GM12874 (cell line): ENCODE measurements at regions not wholly inside any gene's neighbourhood (a gene's known extent, or its start where the extent isn't known, plus 50 kb on each side); places are given as distances from the start of the nearest gene placed in this dataset.

Experiments
- TF ChIP-seq, protein P1 (sequence below): IDR thresholded peaks from 2 replicates; pipeline ENCODE4 v1.5.1; 2011; ENCODE audit warnings: low read depth, mild to moderate bottlenecking, control low read depth, low read length, moderate library complexity; ENCODE audit not compliant: insufficient read depth

DNA sequence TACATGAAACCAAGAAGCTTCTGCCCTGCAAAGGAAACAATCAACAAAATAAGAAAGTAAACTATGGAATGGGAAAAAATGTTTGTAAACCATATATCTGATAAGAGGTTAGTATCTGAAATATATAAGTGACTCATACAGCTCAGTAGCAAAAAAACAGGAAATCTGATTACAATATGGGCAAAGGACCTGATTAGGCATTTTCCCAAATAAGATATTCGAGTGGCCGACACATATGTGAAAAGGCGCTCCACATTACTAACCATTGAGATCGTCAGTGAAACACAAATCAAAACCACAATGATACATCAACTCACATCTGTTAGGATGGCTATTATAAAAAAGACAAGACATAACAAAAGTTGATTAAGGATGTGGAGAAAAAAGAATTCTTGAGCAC, 2818.6 kb upstream of the PCDH20 start:
- TF ChIP-seq, protein P1, sequence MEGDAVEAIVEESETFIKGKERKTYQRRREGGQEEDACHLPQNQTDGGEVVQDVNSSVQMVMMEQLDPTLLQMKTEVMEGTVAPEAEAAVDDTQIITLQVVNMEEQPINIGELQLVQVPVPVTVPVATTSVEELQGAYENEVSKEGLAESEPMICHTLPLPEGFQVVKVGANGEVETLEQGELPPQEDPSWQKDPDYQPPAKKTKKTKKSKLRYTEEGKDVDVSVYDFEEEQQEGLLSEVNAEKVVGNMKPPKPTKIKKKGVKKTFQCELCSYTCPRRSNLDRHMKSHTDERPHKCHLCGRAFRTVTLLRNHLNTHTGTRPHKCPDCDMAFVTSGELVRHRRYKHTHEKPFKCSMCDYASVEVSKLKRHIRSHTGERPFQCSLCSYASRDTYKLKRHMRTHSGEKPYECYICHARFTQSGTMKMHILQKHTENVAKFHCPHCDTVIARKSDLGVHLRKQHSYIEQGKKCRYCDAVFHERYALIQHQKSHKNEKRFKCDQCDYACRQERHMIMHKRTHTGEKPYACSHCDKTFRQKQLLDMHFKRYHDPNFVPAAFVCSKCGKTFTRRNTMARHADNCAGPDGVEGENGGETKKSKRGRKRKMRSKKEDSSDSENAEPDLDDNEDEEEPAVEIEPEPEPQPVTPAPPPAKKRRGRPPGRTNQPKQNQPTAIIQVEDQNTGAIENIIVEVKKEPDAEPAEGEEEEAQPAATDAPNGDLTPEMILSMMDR = no peak

DNA sequence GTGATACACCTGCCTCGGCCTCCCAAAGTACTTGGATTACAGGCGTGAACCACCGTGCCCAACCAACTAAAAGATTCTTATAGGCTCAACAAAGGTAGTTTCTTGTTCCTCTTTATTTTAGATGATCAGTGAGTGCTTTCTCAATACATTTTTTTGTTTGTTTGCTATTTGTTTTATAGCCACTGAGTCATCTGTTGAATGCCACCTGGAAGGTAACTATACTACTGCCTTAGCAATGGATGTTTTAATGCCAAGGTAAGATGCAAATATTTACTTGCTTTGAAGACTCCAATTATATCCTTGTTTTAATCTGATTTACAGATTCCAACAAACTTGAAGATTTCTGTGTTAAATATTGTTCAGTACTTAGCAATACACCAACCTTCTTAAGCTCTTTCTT, 2807.4 kb upstream of the PCDH20 start:
- TF ChIP-seq, protein P1 = no peak

DNA sequence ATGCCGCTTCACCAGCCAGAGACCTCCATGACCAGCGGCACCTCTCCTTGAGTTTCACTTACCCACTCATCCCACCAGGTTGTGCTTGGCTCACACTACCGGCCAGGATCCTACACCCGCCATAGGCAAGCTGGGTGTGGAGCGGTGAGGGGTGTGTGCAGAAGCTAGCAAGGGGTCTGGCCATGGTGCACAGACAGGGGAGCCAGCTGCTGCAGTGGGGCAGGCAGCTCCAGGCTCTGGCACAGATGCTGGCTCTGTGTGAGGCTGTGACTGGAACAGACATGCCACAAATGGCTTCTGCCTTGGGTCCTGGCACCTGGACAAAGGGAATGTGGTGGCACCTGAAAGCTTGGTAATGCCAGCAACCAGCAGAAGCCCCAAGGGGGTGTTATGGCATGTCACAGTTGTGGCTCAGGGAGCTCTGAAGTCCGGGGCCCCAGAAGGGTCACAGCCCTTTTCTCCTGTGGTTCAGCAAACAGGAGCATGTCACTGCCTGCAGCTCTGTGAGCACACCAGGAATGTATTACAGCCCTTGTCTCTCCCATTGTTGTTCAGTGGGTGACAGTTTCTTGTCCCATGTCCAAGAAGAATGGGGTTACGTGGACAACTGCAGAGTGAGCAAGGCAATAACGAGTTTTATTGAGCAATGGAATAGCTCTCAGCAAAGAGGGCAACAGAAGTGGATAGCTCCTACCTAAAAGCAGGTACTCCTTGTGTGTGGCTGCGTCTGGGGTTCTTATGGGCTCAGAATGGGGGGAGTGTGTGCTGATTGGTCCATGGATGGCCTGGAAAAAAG, 2791.0 kb upstream of the PCDH20 start:
- TF ChIP-seq, protein P1 = no peak

DNA sequence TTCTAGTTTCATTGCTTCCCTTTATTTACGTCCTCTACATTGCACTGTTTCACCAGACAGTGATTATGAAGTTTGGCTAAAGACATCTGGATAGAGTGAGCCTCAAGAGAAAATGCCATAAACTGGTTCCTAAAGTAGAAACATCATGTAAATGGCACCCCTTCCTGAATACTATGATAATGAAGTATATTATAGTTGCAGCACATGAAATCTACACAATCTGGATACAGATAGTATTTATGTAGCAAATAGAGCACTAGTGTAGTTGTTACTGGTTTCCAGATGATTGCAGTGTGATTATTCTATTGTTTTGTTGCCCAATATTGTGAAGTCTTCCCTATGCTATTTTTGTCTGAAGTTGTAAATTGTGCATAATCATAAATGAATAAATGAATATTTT, 2786.9 kb upstream of the PCDH20 start:
- TF ChIP-seq, protein P1 = no peak

DNA sequence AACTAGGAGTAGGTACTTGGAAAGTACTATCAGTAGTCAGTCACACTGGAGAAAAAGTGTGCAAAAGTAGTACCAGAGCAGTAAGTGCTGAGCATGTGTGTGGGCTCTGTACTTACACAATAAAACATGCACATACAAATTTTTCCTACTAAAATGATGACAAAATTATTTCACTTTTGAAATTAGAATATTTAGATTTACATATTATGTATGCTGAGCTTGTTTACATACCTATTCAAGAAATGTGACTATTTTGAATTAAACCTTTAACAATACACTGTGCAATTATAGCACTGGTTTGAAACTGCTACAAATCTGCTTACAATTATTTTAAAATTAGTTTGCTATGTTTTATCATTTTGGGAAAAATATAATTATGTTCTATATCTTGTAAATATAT, 2781.6 kb upstream of the PCDH20 start:
- TF ChIP-seq, protein P1 = no peak

DNA sequence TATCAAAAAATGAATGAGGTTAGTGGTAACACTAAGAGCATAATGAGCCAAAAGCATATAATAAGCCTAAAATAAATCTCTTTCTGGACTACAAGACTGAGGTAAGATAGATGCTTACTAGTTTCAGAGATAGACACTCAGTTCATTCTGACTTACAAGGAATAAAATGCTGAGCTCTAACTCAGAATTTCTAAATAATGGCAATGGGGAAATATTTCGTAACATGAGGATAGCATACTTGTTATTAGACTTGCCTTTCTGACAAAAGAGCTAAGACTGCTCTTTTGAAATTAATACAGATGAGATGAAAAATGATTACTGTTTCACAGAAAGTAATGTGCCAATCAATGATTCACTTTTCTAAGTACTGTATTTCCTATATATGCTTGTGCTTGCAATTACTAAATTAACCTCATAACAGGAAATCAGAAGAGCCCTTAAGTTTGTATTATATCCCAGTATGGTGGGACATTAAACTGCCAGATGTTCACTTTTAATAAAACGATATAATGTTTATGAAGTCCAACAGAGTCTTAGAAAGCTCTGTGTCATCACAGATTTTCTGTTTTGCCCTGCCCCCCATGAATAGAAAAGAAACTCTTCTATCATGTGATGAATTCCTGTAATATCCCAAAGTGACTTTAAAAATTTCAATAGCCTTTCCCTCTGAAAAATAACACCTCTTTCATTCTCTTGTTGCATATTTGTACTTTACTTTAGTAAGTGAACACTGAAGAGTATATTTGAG, 2771.0 kb upstream of the PCDH20 start:
- TF ChIP-seq, protein P1 = no peak

DNA sequence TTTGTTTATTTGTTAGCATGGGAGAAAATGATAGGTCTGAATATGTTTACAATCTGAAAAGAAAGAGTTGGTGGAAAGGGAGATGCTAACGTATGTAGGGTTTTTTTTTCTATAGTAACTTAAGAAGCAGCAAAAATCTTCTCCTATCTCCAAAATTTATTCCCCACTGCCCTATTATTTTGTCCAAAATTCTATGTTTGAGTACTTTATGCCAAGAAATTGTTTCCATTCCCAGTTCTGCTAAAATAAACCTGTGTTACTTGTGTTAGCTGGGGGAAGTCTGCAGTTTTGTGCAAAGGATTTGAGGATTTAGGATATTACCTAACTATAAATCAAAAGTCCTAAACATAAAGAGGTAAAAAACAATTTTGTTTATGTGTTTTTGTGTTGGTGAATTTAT, 2770.4 kb upstream of the PCDH20 start:
- TF ChIP-seq, protein P1 = no peak
